Hematopoietic multipotent progenitor cell treated with erythropoietin and hydrocortisone succinate and interleukin-3 and kit ligand, for 8 days (in vitro differentiated cells): ENCODE measurements at regions not wholly inside any gene's neighbourhood (a gene's known extent, or its start where the extent isn't known, plus 50 kb on each side); places are given as distances from the start of the nearest gene placed in this dataset.

Experiments used
- DNase-seq: peaks from one replicate; pipeline ENCODE4 v3.0.0-alpha.2; 2015

GRCh38 chr5:175808711-175809110 lies 62.7 kb upstream of the CPLX2 start:
- DNase-seq, result no peak

GRCh38 chr5:175809531-175810121 lies 61.8 kb upstream of the CPLX2 start:
- no peak for DNase-seq

- no peak for DNase-seq
Measured at GRCh38 chr5:175810457-175810856, 60.9 kb upstream of the CPLX2 start.

DNA sequence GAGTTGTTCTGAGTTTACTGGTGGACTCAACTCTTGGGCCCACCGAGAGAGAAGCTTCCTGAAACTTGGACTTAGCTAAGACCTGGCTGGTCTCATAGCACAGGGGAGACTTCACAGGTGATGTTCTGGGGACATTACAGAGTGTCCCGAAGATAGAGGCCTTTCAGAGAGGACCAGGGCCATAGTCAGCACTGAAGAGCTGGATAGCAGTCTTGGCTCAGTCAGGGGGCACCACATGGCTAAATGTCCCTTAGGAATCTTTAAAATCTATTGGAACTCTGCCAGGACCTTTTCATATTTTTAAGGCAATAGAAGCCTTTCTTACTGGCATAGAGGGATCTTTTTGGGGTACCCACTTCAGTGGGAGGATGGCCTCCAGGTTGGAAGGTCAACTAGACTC lies 59.8 kb upstream of the CPLX2 start:
- no peak for DNase-seq

DNA sequence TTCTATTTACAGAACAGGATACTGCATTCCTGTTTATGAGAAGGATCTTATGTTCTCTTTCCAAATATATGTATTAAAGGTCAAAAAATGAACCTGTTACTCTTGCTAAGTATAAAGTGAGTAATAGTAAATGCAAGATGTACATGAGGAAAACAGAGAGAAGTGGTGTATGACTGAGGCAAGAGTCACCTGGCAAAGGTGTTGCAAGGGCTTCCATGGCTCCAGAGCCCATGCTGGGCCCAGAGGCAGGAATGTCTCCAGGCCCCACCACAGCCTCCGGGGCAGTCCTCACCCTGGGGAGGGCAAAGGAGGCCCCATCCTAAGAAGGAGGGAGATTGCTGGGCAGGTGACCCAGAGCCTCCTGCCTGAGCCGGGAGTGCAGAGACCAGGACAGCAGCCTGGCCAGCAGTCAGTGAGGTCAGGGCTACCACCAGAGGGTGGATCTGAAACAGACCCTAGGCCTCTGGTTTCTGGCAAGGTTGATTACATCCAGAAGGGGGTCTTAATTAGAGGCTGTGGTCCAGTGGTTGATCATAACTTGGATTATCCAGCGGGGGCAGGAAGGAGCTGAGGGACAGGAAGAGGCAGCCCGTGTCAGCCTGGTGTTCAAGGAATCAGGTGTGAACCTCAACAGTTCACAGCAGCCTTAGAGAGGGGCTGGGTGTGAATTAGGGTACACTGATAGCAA lies 57.3 kb upstream of the CPLX2 start:
- DNase-seq, result no peak

DNA sequence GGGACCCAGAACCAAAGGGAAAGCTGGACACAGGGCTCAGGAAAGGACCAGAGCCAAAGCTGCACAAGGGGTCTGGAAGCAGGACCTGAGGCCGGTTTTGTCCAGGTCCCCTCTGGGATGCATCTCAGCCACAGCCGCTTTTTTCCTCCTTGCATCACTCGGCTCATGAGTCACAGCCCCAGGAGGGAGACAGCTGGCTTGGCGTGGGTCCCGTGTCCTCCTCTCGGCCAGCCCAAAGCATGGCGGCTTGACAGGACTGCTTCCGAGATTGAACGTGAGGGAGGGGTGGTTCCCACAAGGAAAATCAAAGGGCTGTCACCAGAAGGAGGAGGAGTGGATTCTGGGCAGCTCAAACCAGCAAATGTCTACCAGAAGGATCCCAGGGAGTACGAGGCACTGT lies 56.7 kb upstream of the CPLX2 start:
- no peak for DNase-seq

- DNase-seq, result no peak
Measured at GRCh38 chr5:175815126-175815913, 56.1 kb upstream of the CPLX2 start.

GRCh38 chr5:175816348-175816747 lies 55.0 kb upstream of the CPLX2 start:
- DNase-seq, result no peak

GRCh38 chr5:175819090-175819425 lies 52.3 kb upstream of the CPLX2 start:
- DNase-seq, result no peak

GRCh38 chr5:175820230-175820629 lies 51.1 kb upstream of the CPLX2 start:
- DNase-seq, result no peak
